SK-N-SH (cell line): ENCODE measurements at regions not wholly inside any gene's neighbourhood (a gene's known extent, or its start where the extent isn't known, plus 50 kb on each side); places are given as distances from the start of the nearest gene placed in this dataset.

ENCODE experiments used
- CTCF ChIA-PET: fragments of 300-600, 350-600 bp; formaldehyde crosslinking; extraction: SDS; loops from one replicate; lab custom pipeline; 2021; lab: Yijun Ruan, JAX
- POLR2A ChIA-PET: fragments of 350-600 bp; sonication (Branson Sonifier 250); formaldehyde crosslinking; extraction: SDS; loops from one replicate; lab custom pipeline; 2020; ENCODE audit warnings: antibody characterized with exemption, inconsistent platforms; lab: Yijun Ruan, JAX
- DNase-seq: peaks from one replicate; pipeline ENCODE4 v3.0.0; 2012
- H2AFZ ChIP-seq: fragments of 200-600 bp; sonication (generic); 2 replicates; pipeline ENCODE4 v1.8.1; 2016; ENCODE audit warnings: antibody characterized with exemption, mild to moderate bottlenecking, low read depth
- H3F3A ChIP-seq: fragments of 200-600 bp; sonication (generic); replicated peaks from 2 replicates; pipeline ENCODE3; 2016; ENCODE audit warnings: antibody characterized with exemption, mild to moderate bottlenecking; ENCODE audit not compliant: insufficient read depth
- H3K27ac ChIP-seq, 2 experiments: fragments of 200-500 bp in 1 of 2; fragments of 200-600 bp in 1 of 2; sonication (Bioruptor generic) in 1 of 2; sonication (generic), shearing (Covaris generic) in 1 of 2; 2 replicates each; pipeline versions ENCODE4 v1.5.1 to v1.6.1; 2014 to 2016; ENCODE audit warnings: low read depth in 2 of 2, inconsistent platforms in 1 of 2, low read length in 1 of 2, mild to moderate bottlenecking in 1 of 2, mixed read lengths in 1 of 2
- H3K27me3 ChIP-seq: fragments of 200-600 bp; sonication (generic), shearing (Covaris generic); 2 replicates; pipeline ENCODE4 v1.6.1; 2016; ENCODE audit warnings: mixed run types; ENCODE audit not compliant: insufficient read depth
- H3K36me3 ChIP-seq, 2 experiments: fragments of 200-500 bp in 1 of 2; fragments of 200-600 bp in 1 of 2; sonication (Bioruptor generic) in 1 of 2; sonication (generic) in 1 of 2; replicated peaks in 1 of 2; 2 replicates each; pipeline versions ENCODE3 to v1.5.1; 2014 to 2016; ENCODE audit warnings: low read length in 1 of 2, mild to moderate bottlenecking in 1 of 2; ENCODE audit not compliant: insufficient read depth in 2 of 2, control insufficient read depth in 1 of 2
- H3K4me1 ChIP-seq, 2 experiments: fragments of 200-500 bp in 1 of 2; fragments of 200-600 bp in 1 of 2; sonication (Bioruptor generic) in 1 of 2; sonication (generic), shearing (Covaris generic) in 1 of 2; 2 replicates each; pipeline versions ENCODE4 v1.5.1 to v1.6.1; 2014 to 2016; ENCODE audit warnings: low read depth in 1 of 2, low read length in 1 of 2, mixed run types in 1 of 2; ENCODE audit not compliant: insufficient read depth in 2 of 2, control insufficient read depth in 1 of 2
- H3K4me2 ChIP-seq: fragments of 200-600 bp; sonication (generic), shearing (Covaris generic); 2 replicates; pipeline ENCODE4 v1.6.1; 2017; ENCODE audit warnings: mixed run types
- H3K4me3 ChIP-seq, 2 experiments: fragments of 200-500 bp in 1 of 2; fragments of 200-600 bp in 1 of 2; sonication (Bioruptor generic) in 1 of 2; sonication (generic), shearing (Covaris generic) in 1 of 2; 2 replicates each; pipeline versions ENCODE4 v1.5.1 to v1.8.1; 2014 to 2016; ENCODE audit warnings: low read depth in 2 of 2, inconsistent platforms in 1 of 2, low read length in 1 of 2, mild to moderate bottlenecking in 1 of 2, mixed read lengths in 1 of 2, moderate library complexity in 1 of 2
- H3K79me2 ChIP-seq: fragments of 200-600 bp; sonication (generic); 2 replicates; pipeline ENCODE4 v1.8.1; 2017; ENCODE audit warnings: mild to moderate bottlenecking; ENCODE audit not compliant: insufficient read depth
- H3K9ac ChIP-seq: fragments of 200-600 bp; sonication (generic); 2 replicates; pipeline ENCODE4 v1.6.1; 2017; ENCODE audit warnings: mixed run types
- H3K9me2 ChIP-seq: fragments of 200-600 bp; sonication (generic); 2 replicates; pipeline ENCODE4 v1.6.1; 2017; ENCODE audit warnings: mixed run types
- H3K9me3 ChIP-seq: fragments of 200-600 bp; sonication (generic); 2 replicates; pipeline ENCODE4 v1.6.1; 2017; ENCODE audit warnings: mixed run types, mild to moderate bottlenecking, moderate library complexity
- H4K20me1 ChIP-seq: fragments of 200-600 bp; sonication (generic); 2 replicates; pipeline ENCODE4 v1.6.1; 2017; ENCODE audit warnings: mild to moderate bottlenecking, mixed run types; ENCODE audit not compliant: insufficient read depth
- CTCF ChIP-seq: fragments of 200-600 bp; sonication (generic); IDR thresholded peaks from 2 replicates; pipeline ENCODE4 v1.6.1; 2017; ENCODE audit warnings: antibody characterized with exemption, mild to moderate bottlenecking, moderate library complexity
- EZH2phosphoT487 ChIP-seq: fragments of 200-600 bp; sonication (generic); IDR thresholded peaks from 2 replicates; pipeline ENCODE4 v1.6.1; 2017; ENCODE audit warnings: low read depth, mixed run types, mild to moderate bottlenecking, antibody characterized with exemption, moderate library complexity, borderline replicate concordance
- FOSL2 ChIP-seq: IDR thresholded peaks from 2 replicates; pipeline ENCODE4 v1.4.0; 2012; ENCODE audit warnings: low read depth, mild to moderate bottlenecking, moderate library complexity, borderline replicate concordance
- FOXM1 ChIP-seq: IDR thresholded peaks from 2 replicates; pipeline ENCODE4 v1.4.0; 2012; ENCODE audit warnings: low read depth, mild to moderate bottlenecking
- GABPA ChIP-seq: IDR thresholded peaks from 2 replicates; pipeline ENCODE4 v1.4.0; 2012; ENCODE audit warnings: low read depth, mild to moderate bottlenecking
- GATA2 ChIP-seq: sonication (generic); formaldehyde crosslinking; IDR thresholded peaks from 2 replicates; pipeline ENCODE4 v1.5.0; 2020; ENCODE audit warnings: mild to moderate bottlenecking, missing genetic modification reagents
- IRF3 ChIP-seq: fragments of 150-350 bp; IDR thresholded peaks from 2 replicates; pipeline ENCODE4 v1.6.1; 2016; ENCODE audit warnings: mild to moderate bottlenecking, low read depth, low read length
- MAX ChIP-seq: IDR thresholded peaks from 2 replicates; pipeline ENCODE4 v1.4.0; 2012; ENCODE audit warnings: low read depth
- MEF2A ChIP-seq: IDR thresholded peaks from 2 replicates; pipeline ENCODE4 v1.4.0; 2012; ENCODE audit warnings: low read depth, borderline replicate concordance
- MXI1 ChIP-seq: IDR thresholded peaks from 2 replicates; pipeline ENCODE4 v1.6.1; 2012; ENCODE audit warnings: mild to moderate bottlenecking, low read depth, low read length, improper control_type of control experiment
- NFIC ChIP-seq: IDR thresholded peaks from 2 replicates; pipeline ENCODE4 v1.4.0; 2012; ENCODE audit warnings: borderline replicate concordance
- NRF1 ChIP-seq: IDR thresholded peaks from 2 replicates; pipeline ENCODE4 v1.6.1; 2012; ENCODE audit warnings: low read depth, mild to moderate bottlenecking, low read length
- PBX3 ChIP-seq: IDR thresholded peaks from 2 replicates; pipeline ENCODE4; 2012
- RFX5 ChIP-seq: IDR thresholded peaks from 2 replicates; pipeline ENCODE4 v1.6.1; 2012; ENCODE audit warnings: mild to moderate bottlenecking, improper control_type of control experiment, low read length
- SIN3A ChIP-seq: IDR thresholded peaks from 2 replicates; pipeline ENCODE4 v1.6.1; 2012; ENCODE audit warnings: low read depth, mild to moderate bottlenecking, low read length, moderate library complexity, borderline replicate concordance
- SMC3 ChIP-seq: IDR thresholded peaks from 2 replicates; pipeline ENCODE4 v1.6.1; 2012; ENCODE audit warnings: low read depth, low read length, improper control_type of control experiment
- TCF12 ChIP-seq: IDR thresholded peaks from 2 replicates; pipeline ENCODE4 v1.4.0; 2012
- USF1 ChIP-seq: IDR thresholded peaks from 2 replicates; pipeline ENCODE4 v1.4.0; 2012; ENCODE audit warnings: low read depth, borderline replicate concordance
- YY1 ChIP-seq: IDR thresholded peaks from 2 replicates; pipeline ENCODE4 v1.4.0; 2012; ENCODE audit warnings: low read depth, mild to moderate bottlenecking
- WGBS: methylation state at CpG from one replicate; pipeline ENCODE4 v1.1.6; 2017; ENCODE audit warnings: low lambda C conversion rate; 5-methylcytosine and 5-hydroxymethylcytosine counted together
- TF ChIP-seq, protein P1 (sequence below): IDR thresholded peaks from 2 replicates; pipeline ENCODE4 v1.6.1; 2012; ENCODE audit warnings: mild to moderate bottlenecking, low read depth, low read length, moderate library complexity

DNA sequence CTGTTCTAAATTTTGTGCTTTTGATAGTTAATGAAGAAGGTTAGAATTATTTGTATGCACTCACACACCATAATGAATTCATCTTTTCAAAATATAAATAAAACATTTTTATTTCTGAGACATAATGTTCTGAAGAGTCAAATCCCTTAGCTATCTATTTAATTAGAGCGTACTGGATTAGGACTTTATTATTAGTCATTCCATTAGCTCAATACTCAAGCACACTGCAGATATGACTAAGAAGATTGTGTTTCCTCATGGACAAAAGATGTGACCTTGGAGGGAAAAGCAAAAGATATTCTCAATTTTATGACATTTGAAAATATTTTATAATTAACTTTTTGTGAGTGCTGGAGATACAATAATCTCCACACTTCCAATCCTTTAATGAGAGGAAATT is 666.4 kb downstream of the CD109 start (continued):
- no peak for TF ChIP-seq FOSL2
- TF ChIP-seq TCF12 = no peak

- ChIA-PET CTCF (interaction anchor here (0.7 kb wide), 1 partner anchor 219 kb away, joined by 3 read pairs; no protein-coding TSS in a partner anchor), POLR2A (no interaction called here)
- H2AFZ ChIP-seq = no peak overlapping the region
- no peaks in the 10 kb centered on the region for H3K9me3 ChIP-seq
- peaks cover under 1% of the 10 kb centered on the region for H3F3A ChIP-seq
- no peaks in the 10 kb centered on the region for H3K4me1 ChIP-seq
- no peaks in the 10 kb centered on the region for H3K79me2 ChIP-seq
- H3K9me2 ChIP-seq = no peaks in the 10 kb centered on the region
- H3K4me2 ChIP-seq = no peak overlapping the region
- DNase-seq = no peak
- WGBS = 19% methylated on average over 4 of the region's 4 CpGs
- H3K9ac ChIP-seq = no peak overlapping the region
- H3K27me3 ChIP-seq = no peaks in the 10 kb centered on the region
- TF ChIP-seq SMC3 = no peak
- no peak for TF ChIP-seq PBX3
- no peak for TF ChIP-seq USF1
- TF ChIP-seq RFX5 = no peak
- no peak for TF ChIP-seq MXI1
- TF ChIP-seq SIN3A = no peak
- no peak for TF ChIP-seq EZH2phosphoT487
- no peak for TF ChIP-seq TCF12
- TF ChIP-seq FOXM1 = no peak
- no peak for TF ChIP-seq IRF3
- no peak for TF ChIP-seq MEF2A
- no peak for TF ChIP-seq NRF1
- TF ChIP-seq GATA2 (CRISPR knock-in tag) = no peak
- no peak for TF ChIP-seq YY1
- TF ChIP-seq GABPA = no peak
- no peaks in the 10 kb centered on the region for H3K36me3 ChIP-seq
- H3K27ac ChIP-seq = no peak overlapping the region
- H4K20me1 ChIP-seq = no peaks in the 10 kb centered on the region
- no peak overlapping the region for H3K4me3 ChIP-seq
Observed at GRCh38 chr6:74357321-74357720, 661.3 kb downstream of the CD109 start.

GRCh38 chr6:74356391-74356790 is 660.4 kb downstream of the CD109 start:
- DNase-seq = no peak
- no peak overlapping the region for H3K4me2 ChIP-seq
- H3K4me3 ChIP-seq = no peak overlapping the region
- ChIA-PET CTCF (no interaction called here), POLR2A (no interaction called here)
- H3K9me3 ChIP-seq = no peaks in the 10 kb centered on the region
- H3F3A ChIP-seq = no peaks in the 10 kb centered on the region
- no peak overlapping the region for H2AFZ ChIP-seq
- WGBS = 1% methylated on average over 2 of the region's 2 CpGs
- H3K9ac ChIP-seq = no peak overlapping the region
- H3K27ac ChIP-seq = no peak overlapping the region
- no peaks in the 10 kb centered on the region for H3K36me3 ChIP-seq
- no peaks in the 10 kb centered on the region for H3K9me2 ChIP-seq
- no peaks in the 10 kb centered on the region for H3K27me3 ChIP-seq
- H3K79me2 ChIP-seq = no peaks in the 10 kb centered on the region
- H3K4me1 ChIP-seq = no peaks in the 10 kb centered on the region
- H4K20me1 ChIP-seq = no peaks in the 10 kb centered on the region
- no peak for TF ChIP-seq MAX
- TF ChIP-seq, protein P1, sequence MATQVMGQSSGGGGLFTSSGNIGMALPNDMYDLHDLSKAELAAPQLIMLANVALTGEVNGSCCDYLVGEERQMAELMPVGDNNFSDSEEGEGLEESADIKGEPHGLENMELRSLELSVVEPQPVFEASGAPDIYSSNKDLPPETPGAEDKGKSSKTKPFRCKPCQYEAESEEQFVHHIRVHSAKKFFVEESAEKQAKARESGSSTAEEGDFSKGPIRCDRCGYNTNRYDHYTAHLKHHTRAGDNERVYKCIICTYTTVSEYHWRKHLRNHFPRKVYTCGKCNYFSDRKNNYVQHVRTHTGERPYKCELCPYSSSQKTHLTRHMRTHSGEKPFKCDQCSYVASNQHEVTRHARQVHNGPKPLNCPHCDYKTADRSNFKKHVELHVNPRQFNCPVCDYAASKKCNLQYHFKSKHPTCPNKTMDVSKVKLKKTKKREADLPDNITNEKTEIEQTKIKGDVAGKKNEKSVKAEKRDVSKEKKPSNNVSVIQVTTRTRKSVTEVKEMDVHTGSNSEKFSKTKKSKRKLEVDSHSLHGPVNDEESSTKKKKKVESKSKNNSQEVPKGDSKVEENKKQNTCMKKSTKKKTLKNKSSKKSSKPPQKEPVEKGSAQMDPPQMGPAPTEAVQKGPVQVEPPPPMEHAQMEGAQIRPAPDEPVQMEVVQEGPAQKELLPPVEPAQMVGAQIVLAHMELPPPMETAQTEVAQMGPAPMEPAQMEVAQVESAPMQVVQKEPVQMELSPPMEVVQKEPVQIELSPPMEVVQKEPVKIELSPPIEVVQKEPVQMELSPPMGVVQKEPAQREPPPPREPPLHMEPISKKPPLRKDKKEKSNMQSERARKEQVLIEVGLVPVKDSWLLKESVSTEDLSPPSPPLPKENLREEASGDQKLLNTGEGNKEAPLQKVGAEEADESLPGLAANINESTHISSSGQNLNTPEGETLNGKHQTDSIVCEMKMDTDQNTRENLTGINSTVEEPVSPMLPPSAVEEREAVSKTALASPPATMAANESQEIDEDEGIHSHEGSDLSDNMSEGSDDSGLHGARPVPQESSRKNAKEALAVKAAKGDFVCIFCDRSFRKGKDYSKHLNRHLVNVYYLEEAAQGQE = no peak
- no peak for TF ChIP-seq SMC3
- no peak for TF ChIP-seq CTCF
- TF ChIP-seq GATA2 (CRISPR knock-in tag) = no peak
- no peak for TF ChIP-seq MXI1
- TF ChIP-seq YY1 = no peak
- no peak for TF ChIP-seq NFIC
